NCI-H2196 (cell line): ENCODE measurements at regions not wholly inside any gene's neighbourhood (a gene's known extent, or its start where the extent isn't known, plus 50 kb on each side); places are given as distances from the start of the nearest gene placed in this dataset.
"Not testable (repeated sequence)": the region's sequence is repeated elsewhere in the genome, so short reads cannot be mapped to it uniquely, and the experiment has no call there.

Experiments
- DNase-seq: peaks from one replicate; lab custom pipeline; 2025; ENCODE audit not compliant: unreplicated experiment; lab: John Stamatoyannopoulos, UW

DNA sequence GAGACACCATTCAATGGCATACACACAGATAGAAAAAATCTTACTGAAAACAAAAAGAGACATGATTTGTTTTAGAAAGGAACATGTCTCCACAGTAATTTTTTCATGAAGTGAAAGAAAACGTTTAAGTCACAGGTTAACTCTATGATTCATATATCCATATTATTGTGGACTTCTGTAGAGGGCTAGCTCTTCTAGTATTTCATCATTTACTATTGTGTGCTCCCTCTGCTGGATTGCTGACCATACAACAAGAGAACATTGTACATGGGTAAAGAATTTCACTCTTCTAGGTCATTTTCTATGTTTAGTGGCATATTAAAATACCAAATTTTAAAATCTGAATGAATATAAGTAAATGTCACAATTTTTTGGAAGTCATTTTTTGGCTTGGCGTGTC lies 91.8 kb upstream of the POU3F4 start:
- DNase-seq = peak; percentile 0

DNA sequence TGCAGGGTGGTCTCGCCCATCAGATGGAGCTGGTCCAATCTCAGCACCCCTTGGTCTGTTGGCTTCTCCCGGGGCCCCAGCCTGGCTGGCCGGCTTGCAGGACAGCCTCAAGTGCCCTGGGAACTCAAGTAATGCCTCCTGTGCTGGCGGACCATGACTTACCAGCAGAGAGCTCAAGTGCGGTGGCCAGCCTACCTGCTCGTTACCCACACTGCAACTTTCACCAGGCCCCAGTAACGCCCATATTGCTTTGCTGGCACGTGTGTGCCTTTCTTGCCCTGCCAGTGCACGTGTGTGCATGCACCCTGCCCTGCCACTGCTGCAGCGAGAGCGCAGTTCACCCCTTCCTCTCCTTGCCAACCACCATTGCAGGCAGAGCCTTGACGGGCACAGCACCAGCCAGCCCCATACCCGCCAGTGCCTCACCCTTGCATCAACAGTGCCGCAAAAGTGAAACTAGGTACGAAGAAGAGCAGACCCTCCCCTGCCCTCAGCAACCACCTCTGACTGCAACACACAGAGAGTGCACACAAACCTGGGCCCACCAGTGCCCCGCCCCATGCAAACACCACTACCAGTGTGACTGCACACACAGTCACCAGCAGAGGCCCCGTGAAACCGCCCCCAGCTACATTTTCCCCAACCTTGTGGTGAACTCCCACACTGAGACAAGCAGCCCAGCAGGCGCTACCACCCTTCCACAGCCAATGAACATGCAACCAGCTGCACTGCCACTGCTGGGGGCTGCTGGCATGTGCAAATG lies 88.9 kb upstream of the POU3F4 start:
- no peak for DNase-seq

DNA sequence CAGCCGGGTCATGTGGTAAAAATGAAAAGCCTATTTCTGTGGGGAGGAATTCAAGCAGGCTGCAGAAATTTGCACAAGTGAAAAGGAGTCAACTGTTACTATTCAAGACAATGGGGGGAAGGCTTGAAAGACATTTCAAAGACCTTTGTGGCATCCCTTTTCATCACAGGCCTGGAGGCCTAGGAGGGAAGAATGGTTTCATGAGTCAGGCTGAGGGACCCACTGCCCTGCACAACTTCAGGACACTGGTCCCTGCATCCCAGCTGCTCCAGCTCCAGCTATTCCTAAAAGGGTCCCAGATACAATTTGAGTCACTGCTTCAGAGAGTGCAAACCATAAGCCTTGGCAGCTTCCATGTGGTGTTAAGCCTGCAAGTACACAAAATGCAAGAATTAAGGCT lies 85.3 kb upstream of the POU3F4 start:
- DNase-seq = no peak

DNA sequence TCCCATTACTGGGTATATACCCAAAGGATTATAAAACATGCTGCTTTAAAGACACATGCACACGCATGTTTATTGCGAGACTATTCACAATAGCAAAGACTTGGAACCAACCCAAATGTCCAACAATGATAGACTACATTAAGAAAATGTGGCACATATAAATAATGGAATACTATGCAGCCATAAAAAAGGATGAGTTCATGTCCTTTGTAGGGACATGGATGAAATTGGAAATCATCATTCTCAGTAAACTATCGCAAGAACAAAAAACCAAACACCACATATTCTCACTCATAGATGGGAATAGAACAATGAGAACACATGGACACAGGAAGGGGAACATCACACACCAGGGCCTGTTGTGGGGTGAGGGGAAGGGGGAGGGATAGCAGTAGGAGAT lies 65.5 kb upstream of the POU3F4 start:
- DNase-seq = not testable (repeated sequence)

DNA sequence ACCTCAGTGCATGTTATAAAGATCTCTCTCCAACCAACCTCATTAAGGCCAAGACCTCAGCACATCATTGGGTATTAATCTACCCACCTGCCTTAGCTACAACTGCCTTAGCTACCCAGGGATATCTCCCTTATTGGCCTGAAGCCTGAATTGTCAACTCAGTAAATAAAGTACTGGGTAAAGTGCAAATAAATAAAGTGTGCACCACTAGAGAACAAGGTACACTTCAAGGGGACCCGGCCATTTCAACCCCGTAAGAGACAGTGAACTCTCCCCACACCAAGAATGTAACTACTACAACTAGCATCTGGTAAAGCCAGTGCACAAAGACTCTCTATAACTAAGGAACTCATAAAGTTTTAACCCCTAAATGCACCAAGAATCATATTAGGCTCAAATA lies 61.7 kb upstream of the POU3F4 start:
- no peak for DNase-seq
